Immature natural killer cell (primary cell): ENCODE measurements at regions not wholly inside any gene's neighbourhood (a gene's known extent, or its start where the extent isn't known, plus 50 kb on each side); places are given as distances from the start of the nearest gene placed in this dataset.
A peak's percentile ranks its signal among the peaks of the same experiment; 100 is the strongest.

ENCODE experiments used
- DNase-seq, 3 donors: peaks; one replicate each; pipeline ENCODE4 v3.0.0; 2022; ENCODE audit warnings: mixed read lengths in 1 of 3
- H3K27ac Mint-ChIP-seq, 6 donors: one replicate each; pipeline ENCODE4 v1.8.0; 2020; ENCODE audit warnings: mixed read lengths in 6 of 6, mild to moderate bottlenecking in 5 of 6, inconsistent platforms in 4 of 6, moderate library complexity in 3 of 6
- H3K27me3 Mint-ChIP-seq, 3 donors: one replicate each; pipeline ENCODE4 v1.8.0; 2020 to 2021; ENCODE audit warnings: low read depth in 3 of 3, mild to moderate bottlenecking in 3 of 3, mixed read lengths in 3 of 3, moderate library complexity in 3 of 3, inconsistent platforms in 1 of 3
- H3K36me3 Mint-ChIP-seq, 3 donors: one replicate each; pipeline ENCODE4 v1.8.0; 2020; ENCODE audit warnings: mixed read lengths in 3 of 3, inconsistent platforms in 2 of 3, mild to moderate bottlenecking in 2 of 3
- H3K4me1 Mint-ChIP-seq, 2 donors: one replicate each; pipeline ENCODE4 v1.8.0; 2020; ENCODE audit warnings: inconsistent platforms in 2 of 2, mild to moderate bottlenecking in 2 of 2, mixed read lengths in 2 of 2, moderate library complexity in 1 of 2
- H3K4me3 Mint-ChIP-seq, 5 donors: one replicate each; pipeline ENCODE4 v1.8.0; 2020; ENCODE audit warnings: mild to moderate bottlenecking in 5 of 5, mixed read lengths in 5 of 5, inconsistent platforms in 3 of 5, moderate library complexity in 3 of 5
- H3K9me3 Mint-ChIP-seq, 6 donors: one replicate each; pipeline ENCODE4 v1.8.0; 2020; ENCODE audit warnings: mild to moderate bottlenecking in 6 of 6, mixed read lengths in 6 of 6, inconsistent platforms in 4 of 6, moderate library complexity in 3 of 6

GRCh38 chr12:22396735-22397134, 62.2 kb upstream of the ST8SIA1 start:
- Mint-ChIP-seq H3K27ac (peak overlapping the region; percentile 3 to 91 (median 71)), H3K36me3 (no peaks in the 10 kb centered on the region), H3K27me3 (peaks cover 0 to 4% (median 0%) of the 10 kb centered on the region in 3 donors)

DNA sequence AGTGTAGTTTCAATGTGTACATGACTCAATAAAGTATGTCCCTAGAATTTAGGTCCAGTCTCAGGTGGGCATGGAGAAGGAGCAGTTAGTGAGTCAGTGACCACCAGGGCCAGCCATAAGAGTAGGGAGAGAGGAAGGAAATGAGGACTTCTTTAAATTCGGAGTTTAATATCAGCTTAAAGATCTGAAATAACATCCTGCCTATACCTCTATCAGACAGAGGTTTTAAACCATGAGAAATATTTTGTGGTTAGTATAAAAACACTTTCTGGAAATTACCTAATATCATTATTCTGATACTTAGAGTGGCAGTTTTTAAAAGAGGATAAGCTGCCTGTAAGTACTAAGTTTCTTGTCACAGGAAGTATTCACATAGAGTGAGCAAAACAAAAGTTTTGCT, 61.7 kb upstream of the ST8SIA1 start:
- Mint-ChIP-seq H3K4me3 (peak overlapping the region in 4 of 5 donors; percentile 39 to 74 (median 62)), H3K4me1 (peaks cover 27 to 30% of the 10 kb centered on the region in 2 donors), H3K9me3 (peaks cover 0 to 2% (median 0%) of the 10 kb centered on the region in 6 donors), H3K27me3 (no peaks in the 10 kb centered on the region), H3K36me3 (no peaks in the 10 kb centered on the region), H3K27ac (peak overlapping the region in 5 of 6 donors; percentile 3 to 91 (median 83))
- DNase-seq, result peak in 2 of 3 donors; percentile 14 to 17

More at GRCh38 chr12:22396735-22397134, 62.2 kb upstream of the ST8SIA1 start:
- peaks cover 27 to 30% of the 10 kb centered on the region in 2 donors for H3K4me1 Mint-ChIP-seq
- peaks cover 0 to 5% (median 0%) of the 10 kb centered on the region in 6 donors for H3K9me3 Mint-ChIP-seq
- peak overlapping the region in 4 of 5 donors; percentile 39 to 74 (median 62) for H3K4me3 Mint-ChIP-seq
- no peak for DNase-seq

- H3K27me3 Mint-ChIP-seq, result peaks cover 0 to 1% (median 0%) of the 10 kb centered on the region in 3 donors
- peaks cover 0 to 2% (median 0%) of the 10 kb centered on the region in 6 donors for H3K9me3 Mint-ChIP-seq
- no peak overlapping the region for H3K4me3 Mint-ChIP-seq
- DNase-seq, result no peak
- peak overlapping the region in 4 of 6 donors; percentile 3 to 91 (median 30) for H3K27ac Mint-ChIP-seq
- peaks cover 27 to 30% of the 10 kb centered on the region in 2 donors for H3K4me1 Mint-ChIP-seq
- H3K36me3 Mint-ChIP-seq, result no peaks in the 10 kb centered on the region
Measured at GRCh38 chr12:22395666-22396065, 61.2 kb upstream of the ST8SIA1 start.
